Panc1 (cell line): ENCODE measurements at regions not wholly inside any gene's neighbourhood (a gene's known extent, or its start where the extent isn't known, plus 50 kb on each side); places are given as distances from the start of the nearest gene placed in this dataset.

ENCODE experiments used
- ATAC-seq: fragments of 200-7000 bp; cut with Tn5 transposase; 2 replicates; pipeline ENCODE4 v1.9.1; 2020; ENCODE audit warnings: mild to moderate bottlenecking, moderate library complexity
- BruUV-seq: library from RNA; stranded (reverse); fragments of 400-500 nt; replicated peaks from 2 replicates; lab custom pipeline; 2021; lab: Mats Ljungman, UMichigan
- CTCF ChIA-PET: fragments of 300-600 bp; sonication (Branson Sonifier 250); formaldehyde crosslinking; loops from one replicate; lab custom pipeline; 2022; ENCODE audit warnings: antibody characterized with exemption; lab: Charles Lee
- POLR2A ChIA-PET: fragments of 300-600 bp; sonication (Branson Sonifier 250); formaldehyde crosslinking; loops from one replicate; lab custom pipeline; 2022; ENCODE audit warnings: antibody characterized with exemption; lab: Charles Lee
- DNase-seq: peaks from one replicate; pipeline ENCODE4 v3.0.0-alpha.2; 2010; ENCODE audit warnings: low read depth, low spot score
- H3K27ac ChIP-seq: 2 replicates; pipeline ENCODE4 v1.5.1; 2011; ENCODE audit warnings: mild to moderate bottlenecking, low read length, inconsistent platforms
- H3K27me3 ChIP-seq: fragments of 200-500 bp; sonication (Bioruptor generic); 2 replicates; pipeline ENCODE4 v1.6.0; 2014; ENCODE audit warnings: low read length, inconsistent platforms; ENCODE audit not compliant: control insufficient read depth, insufficient read depth
- H3K36me3 ChIP-seq: fragments of 200-500 bp; sonication (Bioruptor generic); 2 replicates; pipeline ENCODE4 v1.5.1; 2014; ENCODE audit warnings: inconsistent platforms, mild to moderate bottlenecking, low read length, moderate library complexity; ENCODE audit not compliant: control insufficient read depth, insufficient read depth
- H3K4me1 ChIP-seq: 2 replicates; pipeline ENCODE4 v1.5.1; 2011; ENCODE audit warnings: inconsistent platforms, mild to moderate bottlenecking, low read length, moderate library complexity; ENCODE audit not compliant: control insufficient read depth, insufficient read depth
- H3K4me3 ChIP-seq, 2 experiments: 2 replicates each; pipeline ENCODE4 v1.5.1; 2011 to 2012; ENCODE audit warnings: low read depth in 2 of 2, low read length in 2 of 2, mild to moderate bottlenecking in 2 of 2, inconsistent platforms in 1 of 2, moderate library complexity in 1 of 2
- H3K9me3 ChIP-seq: fragments of 200-500 bp; sonication (Bioruptor generic); 2 replicates; pipeline ENCODE4 v1.5.1; 2014; ENCODE audit warnings: low read depth, mild to moderate bottlenecking, inconsistent platforms, low read length, moderate library complexity; ENCODE audit not compliant: control insufficient read depth, insufficient read depth
- POLR2AphosphoS5 ChIP-seq: IDR thresholded peaks from 2 replicates; pipeline ENCODE4 v1.6.1; 2012; ENCODE audit warnings: mild to moderate bottlenecking, low read depth, low read length, moderate library complexity
- SIN3A ChIP-seq: IDR thresholded peaks from 2 replicates; pipeline ENCODE4 v1.6.1; 2012; ENCODE audit warnings: low read depth, mild to moderate bottlenecking, low read length, moderate library complexity, borderline replicate concordance; ENCODE audit not compliant: insufficient read depth
- TCF7L2 ChIP-seq: IDR thresholded peaks from 2 replicates; pipeline ENCODE4 v1.6.1; 2011; ENCODE audit warnings: mild to moderate bottlenecking, low read depth, low read length, inconsistent platforms
- in situ Hi-C: cut with HindIII; loops from 2 replicates; pipeline ENCODE4 v1.10.0; 2016; ENCODE audit warnings: low sequenced_read_pairs, low pct_unique_long_range_greater_than_20kb
- intact Hi-C: fragments of 100-400 bp; cut with micrococcal nuclease; formaldehyde crosslinking; loops from one replicate; pipeline ENCODE4 v1.10.0; 2022; ENCODE audit not compliant: unreplicated experiment
- TF ChIP-seq, protein P1 (sequence below): fragments of 450-650 bp; IDR thresholded peaks from 2 replicates; pipeline ENCODE4 v1.5.1; 2017; ENCODE audit warnings: mild to moderate bottlenecking
- TF ChIP-seq, protein P2 (sequence below), 2 experiments: IDR thresholded peaks; 2 replicates each; pipeline ENCODE4 v1.6.1; 2011 to 2012; ENCODE audit warnings: low read depth in 2 of 2, control low read depth in 1 of 2, low read length in 1 of 2, mild to moderate bottlenecking in 1 of 2, moderate library complexity in 1 of 2; ENCODE audit not compliant: insufficient read depth in 1 of 2

DNA sequence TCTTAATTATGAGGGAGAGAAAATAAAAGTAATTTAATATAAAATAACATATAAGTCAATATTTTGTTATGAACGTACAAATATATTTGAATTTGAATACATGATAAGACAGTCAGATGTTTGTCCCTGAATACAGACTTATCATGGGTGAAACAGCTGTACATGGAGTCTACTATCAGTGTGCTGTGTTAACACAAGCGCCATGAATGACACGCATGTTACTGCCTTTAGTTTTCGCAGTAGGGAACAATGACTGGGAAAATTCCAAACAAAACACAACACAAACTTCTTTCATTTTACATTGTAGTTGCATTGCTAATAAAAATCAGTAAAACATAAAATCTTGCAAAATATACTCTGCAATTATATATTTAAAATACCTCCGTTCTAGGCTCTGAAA lies 108.6 kb downstream of the FBXO5 start:
- Histone ChIP-seq H3K36me3 (no peaks in the 10 kb centered on the region), H3K27me3 (no peaks in the 10 kb centered on the region; the same call in 1 of the 2 replicates), H3K9me3 (no peaks in the 10 kb centered on the region), H3K27ac (no peak overlapping the region), H3K4me1 (no peaks in the 10 kb centered on the region), H3K4me3 (no peak overlapping the region)
- POLR2A ChIA-PET = no interaction called here
- CTCF ChIA-PET = no interaction called here
- BruUV-seq = no TSS peak
- ATAC-seq (no peak), DNase-seq (no peak)
- in situ Hi-C loops = no loop called here
- intact Hi-C loops = no loop called here
- TF ChIP-seq, protein P1, sequence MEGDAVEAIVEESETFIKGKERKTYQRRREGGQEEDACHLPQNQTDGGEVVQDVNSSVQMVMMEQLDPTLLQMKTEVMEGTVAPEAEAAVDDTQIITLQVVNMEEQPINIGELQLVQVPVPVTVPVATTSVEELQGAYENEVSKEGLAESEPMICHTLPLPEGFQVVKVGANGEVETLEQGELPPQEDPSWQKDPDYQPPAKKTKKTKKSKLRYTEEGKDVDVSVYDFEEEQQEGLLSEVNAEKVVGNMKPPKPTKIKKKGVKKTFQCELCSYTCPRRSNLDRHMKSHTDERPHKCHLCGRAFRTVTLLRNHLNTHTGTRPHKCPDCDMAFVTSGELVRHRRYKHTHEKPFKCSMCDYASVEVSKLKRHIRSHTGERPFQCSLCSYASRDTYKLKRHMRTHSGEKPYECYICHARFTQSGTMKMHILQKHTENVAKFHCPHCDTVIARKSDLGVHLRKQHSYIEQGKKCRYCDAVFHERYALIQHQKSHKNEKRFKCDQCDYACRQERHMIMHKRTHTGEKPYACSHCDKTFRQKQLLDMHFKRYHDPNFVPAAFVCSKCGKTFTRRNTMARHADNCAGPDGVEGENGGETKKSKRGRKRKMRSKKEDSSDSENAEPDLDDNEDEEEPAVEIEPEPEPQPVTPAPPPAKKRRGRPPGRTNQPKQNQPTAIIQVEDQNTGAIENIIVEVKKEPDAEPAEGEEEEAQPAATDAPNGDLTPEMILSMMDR = no peak
- no peak for TF ChIP-seq POLR2AphosphoS5
- no peak for TF ChIP-seq SIN3A
- TF ChIP-seq, protein P2, sequence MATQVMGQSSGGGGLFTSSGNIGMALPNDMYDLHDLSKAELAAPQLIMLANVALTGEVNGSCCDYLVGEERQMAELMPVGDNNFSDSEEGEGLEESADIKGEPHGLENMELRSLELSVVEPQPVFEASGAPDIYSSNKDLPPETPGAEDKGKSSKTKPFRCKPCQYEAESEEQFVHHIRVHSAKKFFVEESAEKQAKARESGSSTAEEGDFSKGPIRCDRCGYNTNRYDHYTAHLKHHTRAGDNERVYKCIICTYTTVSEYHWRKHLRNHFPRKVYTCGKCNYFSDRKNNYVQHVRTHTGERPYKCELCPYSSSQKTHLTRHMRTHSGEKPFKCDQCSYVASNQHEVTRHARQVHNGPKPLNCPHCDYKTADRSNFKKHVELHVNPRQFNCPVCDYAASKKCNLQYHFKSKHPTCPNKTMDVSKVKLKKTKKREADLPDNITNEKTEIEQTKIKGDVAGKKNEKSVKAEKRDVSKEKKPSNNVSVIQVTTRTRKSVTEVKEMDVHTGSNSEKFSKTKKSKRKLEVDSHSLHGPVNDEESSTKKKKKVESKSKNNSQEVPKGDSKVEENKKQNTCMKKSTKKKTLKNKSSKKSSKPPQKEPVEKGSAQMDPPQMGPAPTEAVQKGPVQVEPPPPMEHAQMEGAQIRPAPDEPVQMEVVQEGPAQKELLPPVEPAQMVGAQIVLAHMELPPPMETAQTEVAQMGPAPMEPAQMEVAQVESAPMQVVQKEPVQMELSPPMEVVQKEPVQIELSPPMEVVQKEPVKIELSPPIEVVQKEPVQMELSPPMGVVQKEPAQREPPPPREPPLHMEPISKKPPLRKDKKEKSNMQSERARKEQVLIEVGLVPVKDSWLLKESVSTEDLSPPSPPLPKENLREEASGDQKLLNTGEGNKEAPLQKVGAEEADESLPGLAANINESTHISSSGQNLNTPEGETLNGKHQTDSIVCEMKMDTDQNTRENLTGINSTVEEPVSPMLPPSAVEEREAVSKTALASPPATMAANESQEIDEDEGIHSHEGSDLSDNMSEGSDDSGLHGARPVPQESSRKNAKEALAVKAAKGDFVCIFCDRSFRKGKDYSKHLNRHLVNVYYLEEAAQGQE (IDR thresholded peaks at IDR 0.05; ENCODE audit: insufficient read depth in 1 of 2, low read depth in 2 of 2, low read length in 1 of 2) = no peak
- TF ChIP-seq TCF7L2 = no peak

DNA sequence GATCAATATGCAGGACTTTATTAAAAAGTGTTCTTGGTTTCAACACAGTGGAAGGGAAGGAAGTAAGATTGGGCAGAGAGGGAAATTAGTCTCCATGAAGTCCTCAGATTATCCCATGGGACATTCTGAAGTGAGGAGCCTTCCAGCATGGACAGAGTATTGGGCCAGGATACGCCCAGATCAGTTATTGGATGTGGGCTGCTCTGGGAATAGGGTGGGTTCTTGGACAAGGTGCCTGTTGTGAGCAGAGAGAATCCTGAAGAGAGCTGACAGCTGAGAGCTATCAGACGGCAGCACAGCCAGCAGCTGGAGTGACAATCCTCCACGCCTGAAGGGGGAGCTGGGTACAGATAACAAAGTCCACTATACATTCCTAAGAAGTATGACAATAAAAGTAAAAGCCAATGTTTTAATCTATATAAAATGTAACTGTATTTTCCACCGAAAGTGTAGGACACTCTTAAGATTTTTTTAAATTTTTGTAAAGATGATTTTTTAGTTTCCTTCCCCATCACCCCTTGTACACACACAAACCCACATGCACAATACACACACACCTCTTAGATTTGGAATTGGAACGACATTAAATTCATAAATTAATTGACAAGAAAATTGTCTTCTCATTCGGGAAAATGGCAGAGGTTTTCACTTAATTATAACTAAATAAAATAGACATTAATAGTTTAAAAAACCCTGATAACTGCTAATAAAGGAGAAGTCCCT lies 107.8 kb downstream of the FBXO5 start:
- intact Hi-C loops = no loop called here

More for the DNA sequence above, 107.8 kb downstream of the FBXO5 start:
- no peaks in the 10 kb centered on the region for H3K9me3 ChIP-seq
- in situ Hi-C loops = no loop called here
- no peak for TF ChIP-seq TCF7L2
- TF ChIP-seq, protein P2 (IDR thresholded peaks at IDR 0.05; ENCODE audit: insufficient read depth in 1 of 2, low read depth in 2 of 2, low read length in 1 of 2) = no peak
- no peak for TF ChIP-seq POLR2AphosphoS5
- TF ChIP-seq, protein P1 = no peak
- no peak for TF ChIP-seq SIN3A
- H3K27ac ChIP-seq = no peak overlapping the region
- ATAC-seq = no peak
- DNase-seq = no peak
- no peaks in the 10 kb centered on the region for H3K4me1 ChIP-seq
- BruUV-seq = no TSS peak
- H3K4me3 ChIP-seq = no peak overlapping the region
- POLR2A ChIA-PET = no interaction called here
- H3K36me3 ChIP-seq = no peaks in the 10 kb centered on the region
- no peaks in the 10 kb centered on the region; the same call in 1 of the 2 replicates for H3K27me3 ChIP-seq
- CTCF ChIA-PET = interaction anchor here (0.7 kb wide), 1 partner anchor 111 kb away, joined by 4 read pairs; no protein-coding TSS in a partner anchor
